Vagina (tissue), 2 donors: ENCODE measurements at regions not wholly inside any gene's neighbourhood (a gene's known extent, or its start where the extent isn't known, plus 50 kb on each side); places are given as distances from the start of the nearest gene placed in this dataset.

Experiments
- DNase-seq, 2 donors: peaks; one replicate each; pipeline ENCODE4 v3.0.0-alpha.2; 2017; ENCODE audit errors: extremely low spot score in 2 of 2
- H3K27ac ChIP-seq: fragments of 200-600 bp; sonication (generic); one replicate; pipeline ENCODE4 v1.5.1; 2019
- H3K27me3 ChIP-seq: fragments of 200-600 bp; sonication (generic); one replicate; pipeline ENCODE4 v1.5.1; 2019
- H3K36me3 ChIP-seq, 2 donors: fragments of 200-600 bp; sonication (generic); one replicate each; pipeline ENCODE4 v1.5.1; 2017 to 2019
- H3K4me1 ChIP-seq: fragments of 200-600 bp; sonication (generic); one replicate; pipeline ENCODE4 v1.5.1; 2019
- H3K4me3 ChIP-seq, 2 donors: fragments of 200-600 bp; sonication (generic); 1 replicate in 1 of 2; 2 replicates in 1 of 2; pipeline ENCODE4 v1.5.1; 2016 to 2019
- H3K9me3 ChIP-seq: fragments of 200-600 bp; sonication (generic); one replicate; pipeline ENCODE4 v1.5.1; 2019
- POLR2A ChIP-seq, 2 donors: fragments of 450-650 bp; IDR thresholded peaks; one replicate each; pipeline ENCODE4 v1.6.1; 2017; ENCODE audit warnings: antibody characterized with exemption in 2 of 2, mild to moderate bottlenecking in 2 of 2, moderate library complexity in 2 of 2
- POLR2AphosphoS5 ChIP-seq, 2 donors: sonication (generic); formaldehyde crosslinking; IDR thresholded peaks; one replicate each; pipeline ENCODE4 v1.9.0; 2017; ENCODE audit warnings: antibody characterized with exemption in 2 of 2, mild to moderate bottlenecking in 2 of 2, low read depth in 1 of 2; ENCODE audit not compliant: insufficient read depth in 1 of 2
- intact Hi-C: fragments of 100-400 bp; cut with DNase I; formaldehyde crosslinking; loops from one replicate; pipeline ENCODE4 v1.15.1; 2023
- TF ChIP-seq, protein P1 (sequence below), 3 experiments: fragments of 450-650 bp in 2 of 3; fragments of 200-600 bp in 1 of 3; sonication (generic) in 1 of 3; IDR thresholded peaks; one replicate each; pipeline ENCODE4 v1.5.1; 2017 to 2019; ENCODE audit warnings: antibody characterized with exemption in 3 of 3, mild to moderate bottlenecking in 2 of 3, moderate library complexity in 2 of 3

DNA sequence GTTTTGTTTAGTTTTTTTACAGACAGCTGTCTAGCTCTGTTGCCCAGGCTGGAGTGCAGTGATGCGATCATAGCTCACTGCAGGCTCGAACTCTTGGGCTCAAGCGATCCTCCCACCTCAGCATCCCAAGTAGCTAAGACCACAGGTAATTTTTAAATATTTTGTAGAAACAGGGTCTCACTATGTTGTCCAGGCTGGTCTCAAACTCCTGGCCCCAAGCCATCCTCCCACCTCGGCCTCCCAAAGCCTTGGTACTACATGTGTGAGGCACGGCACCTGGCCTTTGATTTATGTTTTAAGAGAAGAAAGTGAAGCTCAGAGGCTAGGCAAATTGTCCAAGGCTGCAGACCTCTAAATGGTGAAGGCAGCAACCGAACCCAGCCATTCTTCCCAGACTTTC is 98.6 kb upstream of the SVIL start:
- H3K9me3 ChIP-seq = no peaks in the 10 kb centered on the region
- TF ChIP-seq, protein P1, sequence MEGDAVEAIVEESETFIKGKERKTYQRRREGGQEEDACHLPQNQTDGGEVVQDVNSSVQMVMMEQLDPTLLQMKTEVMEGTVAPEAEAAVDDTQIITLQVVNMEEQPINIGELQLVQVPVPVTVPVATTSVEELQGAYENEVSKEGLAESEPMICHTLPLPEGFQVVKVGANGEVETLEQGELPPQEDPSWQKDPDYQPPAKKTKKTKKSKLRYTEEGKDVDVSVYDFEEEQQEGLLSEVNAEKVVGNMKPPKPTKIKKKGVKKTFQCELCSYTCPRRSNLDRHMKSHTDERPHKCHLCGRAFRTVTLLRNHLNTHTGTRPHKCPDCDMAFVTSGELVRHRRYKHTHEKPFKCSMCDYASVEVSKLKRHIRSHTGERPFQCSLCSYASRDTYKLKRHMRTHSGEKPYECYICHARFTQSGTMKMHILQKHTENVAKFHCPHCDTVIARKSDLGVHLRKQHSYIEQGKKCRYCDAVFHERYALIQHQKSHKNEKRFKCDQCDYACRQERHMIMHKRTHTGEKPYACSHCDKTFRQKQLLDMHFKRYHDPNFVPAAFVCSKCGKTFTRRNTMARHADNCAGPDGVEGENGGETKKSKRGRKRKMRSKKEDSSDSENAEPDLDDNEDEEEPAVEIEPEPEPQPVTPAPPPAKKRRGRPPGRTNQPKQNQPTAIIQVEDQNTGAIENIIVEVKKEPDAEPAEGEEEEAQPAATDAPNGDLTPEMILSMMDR (IDR thresholded peaks at IDR 0.05) = no peak
- TF ChIP-seq POLR2A (IDR thresholded peaks at IDR 0.05) (no peak), POLR2AphosphoS5 (IDR thresholded peaks at IDR 0.05; ENCODE audit: insufficient read depth in 1 of 2, low read depth in 1 of 2) (no peak)
- H3K27me3 ChIP-seq = no peaks in the 10 kb centered on the region
- peak overlapping the region; percentile 77 to 80 for H3K4me3 ChIP-seq
- H3K4me1 ChIP-seq = peaks cover 62% of the 10 kb centered on the region
- H3K27ac ChIP-seq = peak overlapping the region; percentile 99
- H3K36me3 ChIP-seq = no peaks in the 10 kb centered on the region
- no peak for DNase-seq
- intact Hi-C loops = loop anchor here (10.0 kb wide), 1 partner anchor 81 kb away; no protein-coding TSS in a partner anchor

DNA sequence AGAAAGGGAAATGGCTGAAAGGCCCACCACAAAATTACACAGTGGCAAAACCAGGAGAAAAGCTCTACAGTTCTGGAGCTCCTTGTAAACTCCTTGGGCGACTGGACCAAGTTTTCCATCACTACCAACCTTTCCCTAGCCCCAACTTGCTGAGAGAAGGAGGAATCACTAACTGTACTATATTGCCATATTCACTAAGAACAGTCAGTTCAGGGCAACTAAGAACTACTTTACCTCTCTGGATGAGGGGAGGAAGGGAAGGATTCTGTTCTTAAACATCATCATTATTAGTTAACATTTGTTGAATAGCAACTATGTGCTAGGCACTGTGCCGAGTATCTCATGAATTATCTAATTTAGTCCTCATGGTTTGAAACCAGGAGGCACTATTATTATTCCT is 98.1 kb upstream of the SVIL start:
- H3K4me1 ChIP-seq = peaks cover 66% of the 10 kb centered on the region
- peak overlapping the region; percentile 99 for H3K27ac ChIP-seq
- TF ChIP-seq, protein P1 (IDR thresholded peaks at IDR 0.05) = no peak
- TF ChIP-seq POLR2AphosphoS5 (IDR thresholded peaks at IDR 0.05; ENCODE audit: insufficient read depth in 1 of 2, low read depth in 1 of 2) = no peak
- H3K27me3 ChIP-seq = no peaks in the 10 kb centered on the region
- no peaks in the 10 kb centered on the region for H3K36me3 ChIP-seq
- DNase-seq = no peak
- intact Hi-C loops = loop anchor here (10.0 kb wide), 1 partner anchor 82 kb away; no protein-coding TSS in a partner anchor
- no peaks in the 10 kb centered on the region for H3K9me3 ChIP-seq
- H3K4me3 ChIP-seq = peak overlapping the region; percentile 77 to 80

DNA sequence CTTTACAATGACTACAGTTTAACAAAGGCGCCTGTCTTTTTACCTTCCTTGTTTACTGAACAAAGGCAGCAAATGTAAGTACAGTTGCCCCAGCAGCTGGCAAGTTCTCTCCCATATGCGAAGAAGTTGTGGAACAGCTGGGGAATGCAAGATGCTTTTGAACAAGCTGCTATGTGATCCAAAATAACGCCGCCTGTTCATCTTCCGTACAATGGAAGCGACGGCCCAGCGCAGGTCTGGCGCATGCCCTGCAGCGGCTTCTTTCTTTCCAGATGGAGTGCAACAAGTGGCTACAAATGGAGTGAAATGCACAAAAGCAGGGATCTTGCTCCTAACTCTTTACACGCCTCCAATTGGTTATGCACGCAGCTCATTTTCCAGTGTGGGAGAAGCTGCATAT is 97.0 kb upstream of the SVIL start:
- Histone ChIP-seq H3K4me1 (peaks cover 73% of the 10 kb centered on the region), H3K27me3 (no peaks in the 10 kb centered on the region), H3K9me3 (no peaks in the 10 kb centered on the region), H3K36me3 (no peaks in the 10 kb centered on the region), H3K27ac (peak overlapping the region; percentile 49), H3K4me3 (peak overlapping the region in 1 of 2 donors; percentile 2)
- TF ChIP-seq, protein P1 (IDR thresholded peaks at IDR 0.05) = no peak
- no peak for TF ChIP-seq POLR2A (IDR thresholded peaks at IDR 0.05)
- TF ChIP-seq POLR2AphosphoS5 (IDR thresholded peaks at IDR 0.05; ENCODE audit: insufficient read depth in 1 of 2, low read depth in 1 of 2) = no peak
- intact Hi-C loops = loop anchor here (10.0 kb wide), 1 partner anchor 83 kb away; no protein-coding TSS in a partner anchor
- DNase-seq = no peak

DNA sequence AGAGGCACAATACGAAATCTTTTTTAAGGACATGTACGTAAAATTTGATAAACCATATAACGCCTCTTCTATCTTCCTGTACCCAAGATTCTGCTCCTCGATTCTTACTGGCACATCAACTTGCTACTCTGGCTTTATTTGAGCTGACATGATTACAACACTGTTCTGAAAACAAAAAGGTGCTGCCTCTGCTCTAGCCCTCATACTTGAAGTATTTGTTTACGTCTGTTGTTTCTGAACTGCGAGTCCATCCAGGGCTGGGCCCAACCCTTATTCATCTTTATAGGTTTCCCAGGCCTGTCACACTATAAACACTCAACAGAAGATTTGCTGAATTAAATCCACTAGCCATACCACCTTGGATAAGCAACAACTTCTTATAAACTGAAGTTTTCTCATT is 96.2 kb upstream of the SVIL start:
- no peak overlapping the region for H3K4me3 ChIP-seq
- DNase-seq = no peak
- TF ChIP-seq POLR2AphosphoS5 (IDR thresholded peaks at IDR 0.05; ENCODE audit: insufficient read depth in 1 of 2, low read depth in 1 of 2) = no peak
- TF ChIP-seq, protein P1 (IDR thresholded peaks at IDR 0.05) = no peak
- TF ChIP-seq POLR2A (IDR thresholded peaks at IDR 0.05) = no peak
- no peaks in the 10 kb centered on the region for H3K36me3 ChIP-seq
- peak overlapping the region; percentile 49 for H3K27ac ChIP-seq
- intact Hi-C loops = loop anchor here (10.0 kb wide), 1 partner anchor 84 kb away; no protein-coding TSS in a partner anchor
- H3K9me3 ChIP-seq = no peaks in the 10 kb centered on the region
- peaks cover 73% of the 10 kb centered on the region for H3K4me1 ChIP-seq
- H3K27me3 ChIP-seq = no peaks in the 10 kb centered on the region

DNA sequence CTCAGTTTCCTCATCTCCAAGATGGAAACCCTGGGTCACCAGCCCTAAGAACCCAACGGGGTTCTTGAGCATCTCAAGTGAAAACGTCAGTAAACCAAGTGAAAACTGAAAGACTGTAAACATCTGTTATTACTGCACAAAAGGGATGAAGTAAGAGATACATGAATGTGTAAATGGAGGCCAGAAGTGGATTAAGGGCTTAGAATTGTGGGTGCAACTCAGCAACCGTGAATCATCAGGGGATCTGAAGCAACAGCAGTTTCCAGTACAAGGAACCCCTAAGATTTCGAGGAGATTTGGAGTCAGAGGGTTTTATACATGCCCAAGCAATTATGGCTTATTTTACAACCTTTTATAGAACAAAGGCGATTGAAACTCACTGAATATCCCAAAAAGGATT is 95.7 kb upstream of the SVIL start:
- Histone ChIP-seq H3K4me3 (no peak overlapping the region), H3K36me3 (no peaks in the 10 kb centered on the region), H3K27me3 (no peaks in the 10 kb centered on the region), H3K4me1 (peaks cover 78% of the 10 kb centered on the region), H3K9me3 (no peaks in the 10 kb centered on the region), H3K27ac (peak overlapping the region; percentile 49)
- TF ChIP-seq, protein P1 (IDR thresholded peaks at IDR 0.05) = no peak
- no peak for TF ChIP-seq POLR2A (IDR thresholded peaks at IDR 0.05)
- no peak for TF ChIP-seq POLR2AphosphoS5 (IDR thresholded peaks at IDR 0.05; ENCODE audit: insufficient read depth in 1 of 2, low read depth in 1 of 2)
- intact Hi-C loops = loop anchor here (10.0 kb wide), 1 partner anchor 84 kb away; no protein-coding TSS in a partner anchor
- no peak for DNase-seq
